Jurkat, Clone E6-1 (cell line): ENCODE measurements at regions not wholly inside any gene's neighbourhood (a gene's known extent, or its start where the extent isn't known, plus 50 kb on each side); places are given as distances from the start of the nearest gene placed in this dataset.

ENCODE experiments used
- DNase-seq: peaks from one replicate; pipeline ENCODE4 v3.0.0-alpha.2; 2011; ENCODE audit warnings: low read depth, low spot score
- H3K4me3 ChIP-seq: 2 replicates; pipeline ENCODE4 v1.5.1; 2011; ENCODE audit warnings: mild to moderate bottlenecking, low read length, control low read depth, moderate library complexity

DNA sequence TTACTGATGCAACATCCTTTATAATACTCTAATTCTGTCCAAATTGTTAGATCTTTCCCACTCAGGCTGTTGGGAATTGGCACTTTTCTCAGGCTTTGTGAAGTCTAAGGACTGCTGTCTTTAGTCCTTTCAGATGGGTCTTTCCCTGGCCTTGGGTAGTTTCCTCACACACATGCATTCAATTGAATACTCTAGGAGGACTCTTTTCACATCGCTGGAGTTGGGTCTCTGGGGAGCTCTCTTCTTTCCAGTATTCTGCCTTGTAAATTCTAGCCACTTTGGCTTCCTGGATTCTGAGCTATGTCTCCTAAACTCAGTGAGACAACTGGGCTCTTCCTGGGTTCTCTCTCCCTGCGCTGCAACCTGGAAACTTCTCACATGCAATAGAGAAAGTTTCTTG is 215.5 kb downstream of the SNX18 start:
- H3K4me3 ChIP-seq = no peak overlapping the region
- no peak for DNase-seq

DNA sequence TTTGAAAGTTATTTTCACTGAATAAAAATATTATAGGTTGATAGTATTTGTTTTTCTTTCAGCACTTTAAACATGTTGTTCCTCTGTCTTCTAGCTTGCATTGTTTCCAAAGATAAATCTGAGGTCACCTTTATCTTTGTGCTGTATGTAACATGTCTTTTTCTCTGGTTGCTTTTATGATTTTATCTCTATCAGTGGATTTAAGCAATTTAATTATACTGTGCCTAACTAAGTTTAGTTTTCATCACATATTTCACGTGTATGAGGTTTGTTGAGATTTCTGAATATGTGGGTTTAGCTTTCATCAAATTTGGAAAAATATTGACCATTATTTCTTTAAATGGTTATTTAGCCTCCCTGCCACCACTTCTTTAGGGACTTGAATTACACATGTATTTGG is 214.5 kb downstream of the SNX18 start:
- no peak overlapping the region for H3K4me3 ChIP-seq
- no peak for DNase-seq

DNA sequence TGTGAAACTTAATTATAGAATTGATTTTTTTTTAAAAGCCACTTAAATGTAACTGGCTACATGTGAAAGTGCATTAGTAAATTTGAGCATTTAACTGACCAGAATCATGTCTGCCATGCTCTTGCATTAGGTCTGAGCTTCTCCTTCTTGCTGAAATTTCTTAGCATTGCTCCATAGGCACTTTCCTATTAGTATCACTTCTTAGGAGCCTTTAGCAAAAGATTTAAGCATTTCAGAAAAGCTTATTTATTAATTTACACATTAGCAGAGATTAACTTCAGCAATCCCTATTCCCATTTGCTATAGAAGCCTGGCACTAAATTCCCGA is 211.0 kb downstream of the SNX18 start:
- no peak overlapping the region for H3K4me3 ChIP-seq
- DNase-seq = no peak

DNA sequence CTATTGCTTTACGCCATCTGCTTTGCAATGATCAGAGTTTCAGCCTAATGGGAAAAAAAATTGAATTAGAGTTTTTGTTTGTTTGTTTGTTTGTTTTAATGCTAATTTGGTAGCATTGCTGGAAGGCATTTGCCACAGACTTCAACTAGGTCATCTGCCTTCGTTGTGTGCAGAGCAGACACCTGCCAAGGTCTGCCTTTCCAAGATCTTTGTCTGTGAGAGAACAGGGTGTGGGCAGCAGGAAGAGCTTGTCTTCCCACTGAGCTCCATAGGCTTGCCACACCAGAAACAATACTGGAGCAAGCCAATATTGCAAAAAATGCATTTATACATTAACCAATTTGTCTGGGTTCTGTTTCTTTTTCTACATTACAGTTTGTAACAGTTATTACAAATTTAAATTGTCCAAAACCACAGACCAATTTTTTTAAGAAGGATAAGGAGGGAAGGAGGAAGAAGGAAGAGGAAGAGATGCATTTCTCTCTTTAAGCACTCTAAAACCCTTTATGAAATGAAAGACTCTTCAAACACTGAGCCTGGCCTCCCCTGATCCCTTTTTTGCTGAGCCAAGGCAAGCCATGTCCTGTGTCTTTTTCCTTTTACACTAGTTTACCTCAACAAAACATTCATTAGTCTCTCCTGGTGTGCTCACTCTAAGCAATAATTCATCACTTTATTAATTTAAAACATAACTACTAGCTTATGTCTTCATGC is 210.5 kb downstream of the SNX18 start:
- no peak for DNase-seq
- no peak overlapping the region for H3K4me3 ChIP-seq

DNA sequence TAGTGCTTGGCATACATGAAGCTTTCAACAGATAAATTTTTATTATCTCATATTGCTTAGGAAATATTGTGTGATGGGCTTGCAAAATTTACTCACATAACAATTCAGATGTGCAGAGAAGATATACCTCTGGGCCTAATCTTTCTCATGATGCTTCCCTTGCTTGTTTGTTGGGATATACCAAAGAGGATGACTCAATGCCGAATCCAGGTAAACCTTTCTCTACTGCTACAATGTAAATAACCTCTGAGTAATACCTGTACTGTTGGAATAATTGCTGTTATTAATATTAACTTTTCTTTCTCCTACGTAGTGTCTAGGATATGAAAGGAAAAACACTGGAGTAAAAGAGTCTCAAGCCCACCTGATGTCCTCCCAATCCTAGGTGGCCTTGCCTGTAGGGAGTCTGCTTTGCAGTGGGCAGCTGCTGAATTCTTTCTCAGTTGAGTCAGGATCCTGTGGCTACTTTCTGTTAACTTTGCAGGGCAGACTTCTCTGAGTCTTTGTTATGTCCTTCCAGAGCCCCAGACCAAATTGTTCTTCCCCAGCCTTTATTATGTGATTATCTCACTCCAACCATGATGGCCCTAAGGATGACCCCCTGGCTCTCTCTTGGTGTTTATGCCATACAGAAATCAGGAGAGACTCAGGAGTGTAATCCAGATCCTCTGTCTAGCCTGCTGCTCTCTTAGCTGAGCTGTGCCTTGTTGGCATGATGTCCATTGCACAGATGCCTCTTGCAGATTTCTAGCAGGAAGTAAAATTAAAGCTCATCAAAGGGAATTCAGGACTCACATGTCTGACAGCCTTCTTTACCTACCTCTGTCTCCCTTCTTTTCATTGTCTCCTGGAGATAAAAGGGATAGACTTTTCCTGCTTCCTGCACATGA is 208.1 kb downstream of the SNX18 start:
- no peak for DNase-seq

DNA sequence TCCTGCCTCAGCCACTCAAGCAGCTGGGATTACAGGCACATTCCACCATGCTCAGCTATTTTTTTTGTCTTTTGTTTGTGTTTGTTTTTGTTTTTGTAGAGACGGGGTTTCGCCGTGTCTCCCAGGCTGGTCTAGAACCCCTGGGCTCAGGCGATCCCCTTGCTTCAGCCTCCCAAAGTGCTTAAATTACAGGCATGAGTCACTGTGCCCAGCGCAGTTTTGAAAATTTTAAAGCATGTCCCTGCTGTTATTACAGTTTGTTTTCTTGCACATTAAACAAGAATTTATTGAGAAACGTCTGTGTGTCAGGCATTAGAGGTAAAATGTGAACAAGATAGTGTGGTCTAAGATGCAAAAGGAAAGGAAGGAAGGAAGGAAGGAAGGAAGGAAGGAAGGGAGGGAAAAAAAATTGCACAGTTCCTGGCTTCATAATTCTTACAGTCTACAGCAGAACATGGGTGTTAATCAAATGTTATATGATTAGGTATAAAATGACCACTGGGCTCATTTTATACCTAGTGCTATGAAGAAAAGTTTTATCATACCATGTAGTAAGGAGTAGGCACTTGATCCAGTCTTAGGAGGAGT is 205.4 kb downstream of the SNX18 start:
- H3K4me3 ChIP-seq = no peak overlapping the region
- no peak for DNase-seq

More for the DNA sequence above, 208.1 kb downstream of the SNX18 start:
- H3K4me3 ChIP-seq = no peak overlapping the region

DNA sequence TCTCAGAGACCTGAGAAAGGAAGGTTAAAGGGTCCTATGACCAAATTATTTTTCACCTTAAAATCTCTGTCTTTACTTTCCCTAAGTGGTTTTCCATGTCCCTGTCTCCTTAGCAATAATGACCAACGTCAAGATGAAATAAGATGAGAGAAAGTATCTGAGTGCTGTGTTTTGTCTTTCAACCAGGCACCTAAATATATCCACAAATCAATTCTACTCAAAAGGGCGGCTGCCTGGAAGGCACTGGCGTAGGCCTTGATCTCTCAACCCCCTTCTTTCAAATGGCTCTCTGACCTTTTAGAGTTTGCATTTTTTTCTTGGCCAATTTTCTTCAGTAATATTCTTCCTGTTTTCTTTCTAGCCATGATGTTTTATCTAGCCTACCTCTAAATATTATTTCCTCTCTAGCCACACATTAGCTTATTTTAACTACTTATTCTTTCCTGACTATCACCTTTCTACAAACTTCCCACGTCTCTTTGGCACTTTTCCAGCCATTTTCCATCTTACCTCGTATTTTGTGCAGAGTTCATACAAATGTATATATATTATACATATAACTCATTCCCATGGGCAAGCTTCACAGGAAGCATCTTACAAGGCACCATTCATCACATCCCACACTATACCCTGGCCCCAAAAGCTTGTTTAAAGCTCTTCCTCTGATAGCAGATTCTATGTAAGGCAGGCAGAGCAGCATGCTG is 204.5 kb downstream of the SNX18 start:
- no peak overlapping the region for H3K4me3 ChIP-seq
- DNase-seq = no peak

DNA sequence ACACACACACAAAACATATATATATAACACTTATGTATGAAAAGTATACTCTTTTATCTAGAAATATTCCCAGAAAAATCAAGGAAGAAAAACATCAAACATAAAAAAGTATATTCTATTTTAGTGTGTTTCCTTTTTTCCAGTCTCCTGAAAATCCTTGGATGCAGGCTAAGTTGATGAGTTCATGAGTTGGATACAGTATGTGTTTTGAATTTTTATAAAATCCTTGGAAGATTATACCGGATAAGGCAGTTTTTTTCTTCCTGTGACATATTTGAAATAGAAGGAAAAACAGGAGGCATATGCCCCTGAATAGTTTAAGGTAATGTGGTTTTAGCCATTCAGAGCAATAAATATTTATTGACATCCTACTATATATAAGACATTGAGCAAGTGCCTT is 203.6 kb downstream of the SNX18 start:
- DNase-seq = no peak
- H3K4me3 ChIP-seq = no peak overlapping the region

DNA sequence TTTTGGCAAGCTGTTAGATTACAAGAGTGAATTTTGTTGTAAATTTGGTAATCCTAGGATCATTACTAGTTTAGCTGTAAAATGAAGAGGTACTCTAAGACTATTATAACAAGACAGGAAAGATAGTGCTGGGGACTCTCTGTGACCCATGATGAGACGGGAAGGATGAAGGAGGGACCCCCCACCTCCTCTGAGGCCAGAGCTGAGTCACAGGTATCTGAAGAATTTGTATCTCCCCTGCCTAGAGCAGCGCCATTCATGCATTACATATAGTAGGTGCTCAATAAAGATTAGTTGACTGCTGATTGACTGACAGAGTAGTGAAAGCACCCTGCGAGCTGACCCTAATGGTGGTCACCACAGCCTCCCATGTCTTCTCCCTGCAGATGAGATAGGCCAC is 202.8 kb downstream of the SNX18 start:
- H3K4me3 ChIP-seq = no peak overlapping the region
- DNase-seq = no peak

DNA sequence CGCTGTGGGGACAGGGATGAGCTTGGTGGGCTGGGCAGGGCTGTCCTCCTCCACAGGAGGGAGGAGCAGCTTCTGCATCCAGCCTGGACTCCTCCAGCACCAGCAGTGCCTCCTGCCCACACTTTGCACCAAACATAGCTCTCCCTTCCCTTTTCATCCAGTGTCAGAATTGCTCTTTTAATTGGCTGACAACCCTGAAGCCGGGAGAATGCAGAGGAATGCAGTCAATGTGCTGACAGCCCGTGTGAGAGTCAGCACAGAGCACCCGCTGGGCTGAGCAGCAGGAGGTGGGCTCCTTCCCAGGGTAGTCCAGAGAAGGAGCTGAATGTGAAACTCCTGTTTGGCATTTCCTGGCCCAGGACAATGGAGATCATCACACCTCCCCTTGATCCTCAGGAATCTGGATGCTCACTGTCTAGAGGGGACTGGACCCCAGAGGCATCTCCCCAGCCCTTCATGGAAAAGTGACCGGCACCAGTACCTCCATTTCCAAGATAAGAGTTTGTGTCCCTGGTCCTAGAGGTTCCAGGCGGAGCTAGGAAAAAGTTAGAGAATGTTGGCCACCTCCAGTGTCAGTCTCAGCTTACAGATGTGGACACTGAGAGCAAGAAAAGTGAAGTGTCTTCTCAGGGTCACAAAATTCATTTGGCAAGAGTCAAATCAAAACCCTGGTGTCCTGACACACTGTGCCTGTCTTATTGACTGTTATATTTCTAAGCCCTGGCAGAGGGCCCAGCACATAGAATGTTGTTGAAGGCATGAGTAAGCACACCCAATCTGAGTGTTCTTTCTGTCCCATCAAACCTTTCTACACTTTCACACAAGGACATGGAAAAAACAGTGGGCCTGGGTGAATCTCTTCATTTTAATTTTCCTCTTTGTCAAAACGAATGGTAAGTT is 202.1 kb downstream of the SNX18 start:
- DNase-seq = no peak
- H3K4me3 ChIP-seq = no peak overlapping the region

DNA sequence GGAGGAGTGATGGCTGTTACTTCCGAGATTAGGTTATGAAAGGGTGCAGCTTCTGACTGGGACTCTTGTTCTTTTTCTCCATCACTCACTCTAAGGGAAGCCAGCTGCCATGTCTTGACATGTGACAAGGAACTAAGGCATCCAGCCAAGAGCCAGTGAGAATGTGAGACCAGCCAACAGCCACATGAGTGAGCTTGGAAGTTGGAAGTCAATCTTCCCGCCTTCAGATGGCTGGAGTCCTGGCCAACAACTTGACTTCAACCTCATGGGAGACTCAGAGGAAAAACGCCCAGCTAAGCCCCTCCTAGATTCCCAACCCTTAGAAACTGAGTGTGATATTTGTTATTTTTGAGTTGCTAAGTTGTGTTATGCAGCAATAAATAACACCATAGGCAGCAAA is 201.1 kb downstream of the SNX18 start:
- H3K4me3 ChIP-seq = no peak overlapping the region

DNA sequence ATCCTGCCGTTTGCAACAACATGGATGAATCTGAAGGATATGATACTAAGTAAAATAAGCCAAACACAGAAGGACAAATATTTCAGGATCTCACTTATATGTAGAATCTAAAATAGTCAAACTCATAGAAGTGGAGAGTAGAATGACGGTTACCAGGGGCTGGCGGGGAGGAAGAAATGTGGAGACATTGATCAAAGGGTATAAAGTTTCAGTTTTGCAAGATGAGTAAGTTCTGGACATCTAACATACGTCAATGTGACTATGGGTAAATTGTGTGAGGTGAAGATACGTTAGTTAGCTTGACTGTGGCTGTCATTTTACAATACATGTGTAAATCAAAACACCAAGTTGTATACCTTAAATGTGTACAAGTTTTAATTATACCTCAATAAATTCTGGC is 200.3 kb downstream of the SNX18 start:
- no peak overlapping the region for H3K4me3 ChIP-seq
- DNase-seq = no peak

More for the DNA sequence above, 201.1 kb downstream of the SNX18 start:
- no peak for DNase-seq

DNA sequence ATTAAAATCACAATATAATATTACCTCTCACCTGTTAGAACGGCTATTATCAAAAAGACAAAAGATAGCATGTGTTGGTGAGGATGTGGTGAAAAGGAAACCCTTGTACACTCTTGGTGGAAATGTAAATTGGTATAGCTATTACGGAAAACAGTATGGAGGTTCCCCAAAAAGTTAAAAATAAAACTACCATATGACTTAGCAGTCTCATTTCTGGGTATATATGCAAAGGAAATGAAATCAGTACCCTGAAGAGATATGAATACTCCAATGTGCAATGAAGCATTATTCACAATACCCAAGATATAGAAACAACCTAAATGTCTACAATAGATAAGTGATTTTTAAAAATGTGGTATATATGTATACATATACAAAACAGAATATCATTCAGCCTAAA is 199.9 kb downstream of the SNX18 start:
- H3K4me3 ChIP-seq = no peak overlapping the region
- DNase-seq = no peak

DNA sequence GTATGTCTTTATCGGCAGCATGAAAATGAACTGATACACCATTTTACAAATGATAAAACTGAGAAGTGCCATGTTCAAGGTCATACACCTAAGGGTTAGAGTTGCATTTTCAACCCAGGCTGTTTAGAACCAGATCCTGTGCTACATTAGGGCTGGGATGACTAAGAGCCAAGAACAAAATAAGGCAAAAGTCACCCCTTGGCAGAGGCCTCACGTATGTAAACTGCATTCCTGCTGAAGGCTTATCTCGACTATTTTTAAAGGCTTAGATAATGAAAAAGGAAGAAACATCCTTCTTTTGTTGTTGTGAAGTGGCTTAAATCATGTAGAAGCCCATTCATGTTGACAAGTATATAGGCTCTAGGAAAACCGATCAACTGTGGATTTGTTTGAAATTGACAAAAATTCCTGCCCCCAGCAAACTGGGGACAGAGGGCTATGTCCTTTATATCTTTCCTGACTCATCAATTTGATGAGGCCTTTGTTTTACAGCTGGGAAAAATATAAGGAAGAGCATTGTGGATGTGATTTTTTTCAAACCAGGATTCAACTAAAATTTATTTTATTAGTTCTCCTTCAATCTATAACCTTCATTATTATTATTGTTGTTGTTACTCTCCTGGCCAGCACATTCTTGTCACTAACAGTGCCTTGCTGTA is 196.5 kb downstream of the SNX18 start:
- DNase-seq = no peak
- no peak overlapping the region for H3K4me3 ChIP-seq

DNA sequence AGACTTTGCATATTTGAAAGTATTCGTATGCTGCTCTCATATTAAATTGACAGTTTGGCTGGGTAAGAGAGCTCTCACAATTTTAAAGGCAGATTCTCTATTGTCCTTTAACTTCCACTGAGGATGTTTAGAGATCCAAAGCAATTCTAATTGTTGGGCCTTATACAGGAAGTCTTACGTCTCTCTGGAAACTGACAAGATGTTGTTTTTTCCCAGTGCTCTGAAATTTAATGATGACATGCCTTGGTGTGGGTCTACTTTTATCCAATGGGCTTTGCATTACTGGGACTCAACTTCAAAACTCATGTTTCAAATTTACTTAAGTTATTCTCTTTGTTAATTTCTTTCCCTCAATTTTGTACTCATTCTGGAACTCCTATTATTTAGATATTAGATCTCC is 191.5 kb downstream of the SNX18 start:
- no peak for DNase-seq
- no peak overlapping the region for H3K4me3 ChIP-seq

DNA sequence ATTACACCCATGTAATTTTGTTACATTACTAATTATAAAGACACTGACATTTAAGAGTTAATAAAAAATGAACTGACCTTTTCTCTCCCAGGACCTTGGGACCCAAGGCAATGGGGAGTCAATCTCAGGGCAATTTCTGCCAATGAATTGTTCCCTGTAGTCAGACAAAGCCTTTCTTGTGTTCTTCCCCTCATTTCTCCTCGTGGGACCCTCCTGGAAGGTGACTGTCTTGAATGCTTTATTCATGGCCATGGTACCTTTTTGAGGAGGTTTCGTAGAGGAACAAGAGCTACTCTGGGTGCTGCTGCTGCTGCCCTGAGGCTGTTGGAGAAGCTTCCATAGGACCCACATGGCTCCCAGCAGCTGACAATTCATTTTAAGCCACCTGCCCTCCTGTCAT is 190.3 kb downstream of the SNX18 start:
- no peak overlapping the region for H3K4me3 ChIP-seq
- no peak for DNase-seq

DNA sequence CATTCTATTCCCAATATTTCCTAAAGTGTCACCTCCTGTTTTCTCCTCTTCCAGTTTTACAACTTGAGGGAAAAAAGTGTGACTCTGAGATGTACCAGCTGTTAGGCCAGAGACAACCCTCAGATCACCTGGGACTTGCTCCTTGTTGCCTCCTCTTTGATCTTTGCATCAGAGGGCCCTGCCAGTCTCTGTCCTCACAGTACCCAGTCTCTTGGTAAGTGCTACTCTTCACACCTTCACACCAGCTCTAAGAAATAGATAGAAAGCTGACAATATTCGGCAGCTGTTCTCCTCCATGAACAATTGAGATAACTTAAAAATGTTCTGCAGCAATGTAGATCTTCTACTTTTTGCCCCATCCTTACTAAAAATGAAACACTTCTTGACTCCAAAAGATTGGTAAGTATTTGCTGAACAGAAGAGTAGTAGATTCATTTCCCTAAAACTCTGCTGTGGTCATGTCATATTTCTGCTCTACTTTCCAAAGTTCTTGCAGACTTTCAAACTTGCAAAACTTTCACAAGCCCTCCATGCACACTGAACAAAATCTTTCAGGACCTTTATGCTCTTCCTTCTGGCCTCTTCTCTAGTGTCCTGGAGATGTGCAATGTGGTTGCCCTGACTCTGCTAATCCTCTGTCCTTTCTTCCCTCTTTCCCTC is 188.6 kb downstream of the SNX18 start:
- H3K4me3 ChIP-seq = no peak overlapping the region
- no peak for DNase-seq

DNA sequence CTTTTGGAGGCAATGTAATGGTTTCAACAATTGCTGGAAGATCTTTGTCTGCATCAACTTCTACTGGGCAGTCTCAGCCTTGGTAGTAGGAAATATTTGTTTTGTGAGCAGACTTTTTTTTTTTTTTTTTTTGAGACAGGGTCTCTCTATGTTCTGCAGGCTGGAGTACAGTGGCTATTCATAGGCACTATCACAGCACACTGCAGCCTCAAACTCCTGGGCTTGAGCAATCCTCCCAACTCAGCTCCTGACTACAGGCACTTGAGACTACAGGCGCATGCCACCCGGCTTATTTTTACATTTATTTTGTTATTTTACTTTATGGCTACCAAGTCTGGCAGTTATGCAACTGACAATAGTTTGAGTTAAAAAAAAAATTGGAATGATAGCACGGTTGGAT is 187.3 kb downstream of the SNX18 start:
- no peak for DNase-seq
- H3K4me3 ChIP-seq = no peak overlapping the region
